DLD1 (cell line): ENCODE measurements at regions not wholly inside any gene's neighbourhood (a gene's known extent, or its start where the extent isn't known, plus 50 kb on each side); places are given as distances from the start of the nearest gene placed in this dataset.
"Not testable (repeated sequence)": the region's sequence is repeated elsewhere in the genome, so short reads cannot be mapped to it uniquely, and the experiment has no call there.

Source experiments
- in situ Hi-C: cut with HindIII; loops from 2 replicates; pipeline ENCODE4 v1.10.0; 2017; ENCODE audit warnings: low sequenced_read_pairs

GRCh38 chr7:16267953-16268820, 153.2 kb downstream of the CRPPA start:
- in situ Hi-C loops = no loop called here

- in situ Hi-C loops = no loop called here
Observed at GRCh38 chr7:16266877-16267276, 154.5 kb downstream of the CRPPA start.

DNA sequence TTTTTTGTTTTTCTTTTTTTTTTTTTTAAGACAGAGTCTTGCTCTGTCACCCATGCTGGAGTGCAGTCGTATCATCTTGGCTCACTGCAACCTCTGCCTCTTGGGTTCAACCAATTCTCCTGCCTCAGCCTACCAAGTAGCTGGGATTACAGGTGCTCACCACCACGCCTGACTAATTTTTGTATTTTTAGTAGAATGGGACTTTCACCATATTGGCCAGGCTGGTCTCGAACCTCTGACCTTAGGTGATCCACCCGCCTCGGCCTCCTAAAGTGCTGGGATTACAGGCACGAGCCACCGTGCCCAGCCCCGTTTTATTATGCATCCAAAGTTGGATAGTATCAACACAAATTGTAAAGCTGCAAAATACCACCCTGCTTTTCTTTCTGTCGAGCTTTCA, 154.9 kb downstream of the CRPPA start:
- in situ Hi-C loops = not testable (repeated sequence)

DNA sequence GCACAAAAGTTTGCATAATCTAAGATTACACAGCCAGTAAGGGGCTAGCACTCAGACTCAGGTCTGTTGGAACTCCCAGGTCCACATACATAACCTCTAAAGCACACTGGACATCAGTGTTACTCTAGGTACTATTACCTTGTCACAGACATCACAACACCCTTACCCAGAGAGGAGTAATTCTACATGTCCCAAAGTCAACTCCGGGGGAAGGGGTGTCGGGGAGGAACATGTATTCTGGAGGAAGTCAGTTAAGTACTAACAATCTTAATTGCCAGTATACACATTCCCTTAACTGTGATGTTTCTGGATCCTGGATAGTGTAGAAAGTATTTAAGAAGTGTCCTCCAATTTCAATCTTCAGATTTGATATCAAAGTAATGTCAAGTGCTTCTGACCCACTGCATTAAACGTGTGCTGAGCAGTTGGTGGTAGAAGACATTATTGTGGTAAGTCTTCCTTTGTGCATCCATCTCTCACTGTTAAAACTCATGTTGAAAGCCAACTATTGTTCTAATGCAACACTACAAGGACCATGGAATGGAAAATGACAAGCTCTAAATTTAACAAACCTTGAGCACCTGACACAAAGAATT, 155.4 kb downstream of the CRPPA start:
- in situ Hi-C loops = no loop called here

GRCh38 chr7:16264823-16265804, 156.2 kb downstream of the CRPPA start:
- in situ Hi-C loops = no loop called here

DNA sequence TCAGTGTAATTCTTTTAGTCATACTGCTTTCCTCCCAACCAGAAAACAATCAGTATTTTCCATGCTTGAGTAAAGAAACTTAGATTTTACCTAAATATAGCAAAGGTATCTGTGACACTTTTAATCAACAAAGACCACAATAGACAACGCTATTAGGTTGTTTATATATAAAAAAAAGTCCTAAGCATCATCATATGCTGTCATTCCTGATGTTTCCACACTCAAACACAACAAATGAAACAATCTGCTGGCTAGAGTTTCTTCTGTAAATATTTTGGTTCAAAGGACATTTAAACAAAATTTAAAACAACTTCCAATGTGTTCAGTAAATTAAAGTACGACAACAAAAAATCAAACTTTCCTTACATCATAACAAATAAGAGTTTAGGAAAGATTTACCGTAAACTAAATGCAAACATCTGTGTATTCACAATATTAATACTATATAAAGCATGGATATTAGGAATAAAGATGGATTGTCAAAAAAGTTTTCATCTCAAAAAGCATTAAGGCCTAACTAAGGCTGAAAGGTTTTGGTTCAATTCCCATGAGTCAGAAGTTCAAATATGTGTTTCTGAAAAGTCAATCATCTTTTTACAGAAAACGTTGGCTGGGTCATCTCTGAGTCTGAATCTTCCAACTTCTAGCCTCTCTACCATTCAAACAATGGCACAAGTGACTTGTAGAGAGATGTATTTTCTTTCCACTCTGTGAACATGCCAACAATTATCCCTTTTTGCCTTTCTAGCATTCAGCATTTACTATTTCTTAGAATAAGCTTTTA, 157.1 kb downstream of the CRPPA start:
- in situ Hi-C loops = no loop called here

GRCh38 chr7:16263377-16263776, 158.0 kb downstream of the CRPPA start:
- in situ Hi-C loops = not testable (repeated sequence)

- in situ Hi-C loops = no loop called here
Observed at GRCh38 chr7:16261654-16262053, 159.7 kb downstream of the CRPPA start.

- in situ Hi-C loops = no loop called here
Observed at GRCh38 chr7:16261100-16261499, 160.2 kb downstream of the CRPPA start.

- in situ Hi-C loops = no loop called here
Observed at GRCh38 chr7:16260236-16260728, 161.1 kb downstream of the CRPPA start.

DNA sequence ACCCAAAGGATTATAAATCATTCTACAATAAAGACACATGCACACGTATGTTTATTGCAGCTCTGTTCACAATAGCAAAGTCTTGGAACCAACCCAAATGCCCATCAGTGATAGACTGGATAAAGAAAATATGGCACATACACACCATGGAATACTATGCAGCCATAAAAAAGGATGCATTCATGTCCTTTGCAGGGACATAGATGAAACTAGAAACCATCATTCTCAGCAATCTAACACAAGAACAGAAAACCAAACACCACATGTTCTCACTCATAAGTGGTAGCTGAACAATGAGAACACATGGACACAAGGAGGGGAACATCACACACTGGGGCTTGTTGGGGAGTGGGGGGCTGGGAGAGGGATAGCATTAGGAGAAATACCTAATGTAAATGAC, 164.9 kb downstream of the CRPPA start:
- in situ Hi-C loops = not testable (repeated sequence)

GRCh38 chr7:16255952-16256351, 165.4 kb downstream of the CRPPA start:
- in situ Hi-C loops = not testable (repeated sequence)

DNA sequence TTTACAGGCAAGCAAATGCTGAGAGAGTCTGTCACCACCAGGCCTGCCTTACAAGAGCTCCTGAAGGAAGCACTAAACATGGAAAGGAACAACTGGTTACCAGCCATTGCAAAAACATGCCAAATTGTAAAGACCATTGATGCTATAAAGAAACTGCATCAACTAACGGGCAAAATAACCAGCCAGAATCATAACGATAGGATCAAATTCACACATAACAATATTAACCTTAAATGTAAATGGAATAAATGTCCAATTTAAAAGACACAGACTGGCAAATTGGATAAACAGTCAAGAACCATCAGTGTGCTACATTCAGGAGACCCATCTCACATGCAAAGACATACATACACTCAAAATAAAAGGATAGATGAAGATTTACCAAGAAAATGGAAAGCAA, 170.7 kb downstream of the CRPPA start:
- in situ Hi-C loops = not testable (repeated sequence)

DNA sequence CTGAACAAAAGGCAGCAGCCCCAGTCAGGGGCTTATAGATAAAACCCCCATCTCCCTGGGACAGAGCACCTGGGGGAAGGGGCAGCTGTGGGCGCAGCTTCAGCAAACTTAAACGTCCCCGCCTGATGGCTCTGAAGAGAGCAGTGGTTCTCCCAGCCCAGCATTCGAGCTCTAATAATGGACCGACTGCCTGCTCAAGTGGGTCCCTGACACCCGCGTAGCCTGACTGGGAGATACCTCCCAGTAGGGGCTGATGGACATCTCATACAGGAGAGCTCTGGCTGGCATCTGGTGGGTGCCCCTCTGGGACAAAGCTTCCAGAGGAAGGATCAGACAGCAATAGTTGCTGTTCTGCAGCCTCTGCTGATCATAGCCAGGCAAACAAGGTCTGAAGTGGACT, 172.1 kb downstream of the CRPPA start:
- in situ Hi-C loops = not testable (repeated sequence)

DNA sequence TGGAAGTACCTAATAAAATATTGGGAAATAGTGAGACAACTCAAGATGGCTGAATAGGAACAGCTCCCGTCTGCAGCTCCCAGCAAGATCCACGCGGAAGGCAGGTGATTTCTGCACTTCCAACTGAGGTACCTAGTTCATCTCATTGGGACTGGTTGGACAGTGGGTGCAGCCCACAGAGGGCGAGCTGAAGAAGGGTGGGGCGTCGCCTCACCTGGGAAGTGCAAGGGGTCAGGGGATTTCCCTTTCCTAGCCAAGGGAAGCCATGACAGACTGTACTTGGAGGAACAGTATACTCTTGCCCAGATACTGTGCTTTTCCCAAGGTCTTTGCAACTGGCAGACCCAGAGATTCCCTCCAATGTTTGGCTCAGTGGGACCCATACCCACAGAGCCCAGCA, 172.8 kb downstream of the CRPPA start:
- in situ Hi-C loops = not testable (repeated sequence)

DNA sequence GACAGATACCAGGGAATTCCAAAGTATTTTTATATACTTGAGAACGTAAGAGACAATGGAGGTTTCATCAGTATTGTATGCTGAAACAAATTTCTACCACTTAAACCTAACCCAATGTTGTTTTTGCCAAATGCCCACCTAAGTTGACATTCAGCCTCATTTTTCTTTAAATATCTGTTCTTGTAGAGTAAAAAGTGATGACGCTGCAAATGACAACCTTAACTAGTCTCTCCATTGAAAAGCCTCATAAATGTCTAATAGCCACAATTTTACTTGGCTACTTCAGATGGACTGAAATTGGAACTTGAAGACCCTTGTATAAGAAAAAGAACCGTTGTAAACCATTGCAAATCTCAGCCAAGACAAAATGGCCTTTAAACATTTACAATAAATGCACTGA, 176.9 kb downstream of the CRPPA start:
- in situ Hi-C loops = no loop called here

- in situ Hi-C loops = no loop called here
Observed at GRCh38 chr7:16242920-16243319, 178.4 kb downstream of the CRPPA start.

- in situ Hi-C loops = no loop called here
Observed at GRCh38 chr7:16241017-16241416, 180.3 kb downstream of the CRPPA start.

GRCh38 chr7:16236381-16236780, 185.0 kb downstream of the CRPPA start:
- in situ Hi-C loops = no loop called here
